Sciatic nerve (tissue), 2 donors: ENCODE measurements at regions not wholly inside any gene's neighbourhood (a gene's known extent, or its start where the extent isn't known, plus 50 kb on each side); places are given as distances from the start of the nearest gene placed in this dataset.
"Not testable (repeated sequence)": the region's sequence is repeated elsewhere in the genome, so short reads cannot be mapped to it uniquely, and the experiment has no call there.

Experiments
- ATAC-seq: fragments of 200-7000 bp; cut with Tn5 transposase; one replicate; pipeline ENCODE4 v1.9.1; 2020; ENCODE audit warnings: mild to moderate bottlenecking, moderate library complexity
- DNase-seq: peaks from one replicate; pipeline ENCODE4 v3.0.0-alpha.2; 2020; ENCODE audit warnings: low spot score
- intact Hi-C: fragments of 100-400 bp; cut with DNase I; formaldehyde crosslinking; loops from one replicate; pipeline ENCODE4 v1.14.2; 2022
- donor health status: DM: no; HTN: no; CAD: no.
- donor health status: DM: no; HTN: no; CAD: no.

- ATAC-seq, DNase-seq, intact Hi-C loops: not testable (repeated sequence)
These were observed 56.8 kb downstream of the ATP6V0E2 start for GRCh38 chr7:149930374-149931068.

- ATAC-seq, intact Hi-C loops, DNase-seq: not testable (repeated sequence)
These were observed 60.0 kb downstream of the ATP6V0E2 start for GRCh38 chr7:149933776-149934175.

DNA sequence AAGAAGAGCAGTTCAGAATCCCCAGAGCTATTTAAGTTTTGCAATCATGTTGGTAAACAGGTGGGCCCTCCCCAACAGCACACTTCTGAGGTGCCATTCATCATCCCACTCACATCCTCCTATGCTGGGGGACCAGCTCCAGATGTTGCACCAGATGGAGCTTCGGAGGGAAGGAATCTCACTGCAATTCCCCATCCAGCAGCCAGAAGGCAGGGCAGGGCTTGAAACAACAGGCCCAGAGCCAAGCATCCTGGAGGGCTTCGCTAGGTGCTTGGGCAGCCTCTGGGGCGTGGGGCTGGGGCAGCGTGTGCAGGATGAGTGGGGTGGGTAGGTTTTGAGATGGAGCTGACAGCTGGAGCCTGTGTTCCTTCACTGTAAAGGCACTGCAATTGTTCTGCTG, 73.6 kb downstream of the ATP6V0E2 start:
- intact Hi-C loops, ATAC-seq, DNase-seq: not testable (repeated sequence)

DNA sequence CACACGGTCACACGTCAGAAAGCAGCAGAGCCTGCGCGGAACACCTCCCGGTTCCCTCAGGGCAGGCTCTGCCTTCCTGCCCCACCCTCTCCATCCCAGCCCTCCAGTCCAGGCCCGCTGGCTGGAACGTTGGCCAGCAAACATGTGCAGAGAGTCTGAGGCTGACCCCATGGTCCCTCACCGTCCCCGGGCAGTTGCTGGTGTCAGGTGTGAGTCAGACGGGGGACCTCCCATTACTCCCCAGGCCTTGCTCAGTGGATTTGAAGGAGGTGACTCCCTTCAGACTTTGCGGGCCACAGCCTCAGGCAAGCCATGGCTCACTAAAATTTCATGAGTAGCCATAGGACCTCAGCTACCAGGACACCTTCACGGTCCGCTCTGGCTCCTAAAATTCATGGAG, 74.7 kb downstream of the ATP6V0E2 start:
- DNase-seq, ATAC-seq, intact Hi-C loops: not testable (repeated sequence)

DNA sequence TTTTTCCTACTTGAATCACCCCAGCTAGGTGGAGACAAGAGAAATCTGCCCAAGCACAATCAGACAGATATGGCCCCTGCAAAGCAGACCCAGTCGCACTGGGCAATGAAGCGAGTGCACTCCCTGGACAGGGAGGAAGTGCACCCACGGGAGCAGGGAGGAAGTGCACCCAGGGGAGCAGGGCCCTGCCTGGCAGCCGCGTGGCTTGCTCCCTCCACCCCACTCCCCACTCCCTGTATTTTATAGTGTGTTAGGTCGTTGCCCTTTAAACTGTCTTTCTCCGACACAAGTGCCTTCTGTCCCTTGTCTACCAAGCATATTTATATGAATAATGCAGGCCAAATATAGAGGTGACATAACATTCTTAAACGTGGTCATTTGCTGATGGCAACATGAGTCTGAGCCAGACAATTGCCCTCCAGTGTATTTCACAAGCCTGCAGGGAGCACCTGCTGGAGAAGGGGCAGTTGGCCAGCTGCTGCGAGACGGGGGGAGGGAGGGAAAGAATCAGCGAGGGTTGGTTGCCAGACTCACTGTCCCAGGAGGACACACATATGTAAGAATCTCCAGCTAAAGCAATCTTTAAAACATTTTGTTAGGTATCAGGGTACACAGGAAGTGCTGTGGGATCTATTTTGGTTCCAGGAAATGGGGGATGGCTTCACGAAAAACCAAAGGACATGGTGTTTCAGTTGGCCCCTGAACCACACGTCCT, 76.3 kb downstream of the ATP6V0E2 start:
- peak; percentile 51 for ATAC-seq
- intact Hi-C loops, DNase-seq: not testable (repeated sequence)

- DNase-seq, ATAC-seq, intact Hi-C loops: not testable (repeated sequence)
These were observed 76.8 kb downstream of the ATP6V0E2 start for GRCh38 chr7:149950578-149950924.

GRCh38 chr7:149951579-149951978, 77.8 kb downstream of the ATP6V0E2 start:
- intact Hi-C loops, DNase-seq, ATAC-seq: not testable (repeated sequence)

GRCh38 chr7:149958880-149959279, 85.1 kb downstream of the ATP6V0E2 start:
- DNase-seq, ATAC-seq, intact Hi-C loops: not testable (repeated sequence)

GRCh38 chr7:149960863-149961262, 87.1 kb downstream of the ATP6V0E2 start:
- intact Hi-C loops, ATAC-seq, DNase-seq: not testable (repeated sequence)

DNA sequence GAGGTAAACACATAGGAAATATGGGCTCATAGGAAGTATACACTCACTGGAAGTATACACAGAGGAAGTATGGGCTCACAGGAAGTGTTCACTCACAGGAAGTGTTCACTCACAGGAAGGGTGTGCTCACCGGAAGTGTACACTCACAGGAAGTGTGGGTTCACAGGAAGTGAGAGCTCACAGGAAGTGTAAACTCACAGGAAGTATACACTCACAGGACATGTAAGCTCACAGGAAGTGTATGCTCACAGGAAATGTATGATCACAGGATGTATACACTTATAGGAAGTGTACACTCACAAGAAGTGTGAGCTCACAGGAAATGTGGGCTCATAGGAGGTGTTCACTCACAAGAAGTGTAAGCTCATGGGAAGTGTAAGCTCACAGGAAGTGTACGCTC, 88.1 kb downstream of the ATP6V0E2 start:
- intact Hi-C loops, DNase-seq, ATAC-seq: not testable (repeated sequence)

DNA sequence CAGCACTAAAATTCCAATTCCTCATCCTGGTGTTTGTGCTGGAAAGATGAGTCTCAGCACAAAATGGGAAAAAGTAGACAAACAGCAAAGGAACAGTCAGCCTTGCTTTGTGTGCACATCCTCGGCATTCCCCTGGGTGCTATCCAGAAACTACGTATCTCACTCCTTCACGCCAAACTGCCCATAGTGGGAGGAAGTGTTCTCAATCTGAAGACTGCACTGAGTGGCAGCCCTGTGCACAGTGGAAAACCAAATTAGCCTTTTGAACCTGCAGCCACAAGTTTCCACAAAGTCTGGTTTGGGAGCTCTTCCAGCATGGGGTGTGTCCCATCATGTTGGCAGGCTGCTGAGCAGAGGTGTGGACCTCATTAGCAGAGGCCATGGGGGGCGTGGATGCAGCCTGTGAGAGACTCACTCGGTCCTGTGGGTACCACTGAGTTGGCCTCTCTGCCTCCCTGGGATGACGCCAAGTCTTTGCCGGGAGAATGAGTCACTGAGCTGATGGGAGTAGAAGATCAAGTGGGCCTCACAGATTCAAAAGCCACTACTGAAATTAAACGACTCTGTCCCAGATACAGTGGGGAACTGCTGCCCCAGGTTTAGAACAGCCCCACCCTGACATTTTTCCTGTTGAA, 89.0 kb downstream of the ATP6V0E2 start:
- intact Hi-C loops, result not testable (repeated sequence)
- DNase-seq, result peak; percentile 59
- ATAC-seq, result peak; percentile 80

DNA sequence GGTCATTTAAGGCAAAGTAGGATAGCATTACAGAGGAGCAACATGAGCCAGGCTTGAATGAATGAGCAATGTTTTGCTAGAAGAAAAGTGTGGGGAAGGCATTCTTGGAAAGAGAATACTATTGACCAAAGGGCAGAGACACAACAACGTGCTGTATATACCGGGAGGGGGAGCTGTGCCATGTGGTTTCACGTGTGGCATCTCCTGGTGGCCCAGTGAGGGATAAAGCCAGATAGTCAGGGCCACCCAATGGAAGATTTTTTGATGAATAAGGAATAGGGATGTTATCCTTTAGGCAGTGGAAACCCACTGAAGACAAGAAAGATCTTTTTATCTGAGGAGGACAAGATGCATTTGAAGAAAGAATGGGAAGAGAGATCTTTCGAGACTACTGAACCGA, 90.2 kb downstream of the ATP6V0E2 start:
- ATAC-seq, DNase-seq, intact Hi-C loops: not testable (repeated sequence)

DNA sequence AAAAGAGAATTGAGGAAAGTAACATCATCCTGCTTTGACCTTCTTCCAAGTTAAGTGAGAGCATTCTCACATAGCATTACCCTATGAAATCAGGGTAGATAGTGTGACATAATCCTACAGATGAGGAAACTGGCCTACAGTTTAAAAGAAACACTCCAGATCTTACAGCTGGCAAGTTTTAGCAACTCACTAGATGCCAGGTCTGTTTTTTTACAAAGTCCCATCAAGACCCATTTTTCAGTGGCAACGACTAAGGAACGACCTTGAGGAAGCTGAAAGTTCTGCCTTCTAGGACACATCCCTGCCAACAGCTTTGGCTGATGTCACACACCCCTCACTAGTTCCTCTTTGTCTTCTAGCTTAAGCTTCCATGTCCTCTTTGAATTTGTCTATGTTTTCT, 92.7 kb downstream of the ATP6V0E2 start:
- DNase-seq, ATAC-seq, intact Hi-C loops: not testable (repeated sequence)

- DNase-seq, ATAC-seq, intact Hi-C loops: not testable (repeated sequence)
These were observed 99.2 kb downstream of the ATP6V0E2 start for GRCh38 chr7:149972977-149973376.

- intact Hi-C loops, DNase-seq, ATAC-seq: not testable (repeated sequence)
These were observed 99.9 kb downstream of the ATP6V0E2 start for GRCh38 chr7:149973681-149974080.

DNA sequence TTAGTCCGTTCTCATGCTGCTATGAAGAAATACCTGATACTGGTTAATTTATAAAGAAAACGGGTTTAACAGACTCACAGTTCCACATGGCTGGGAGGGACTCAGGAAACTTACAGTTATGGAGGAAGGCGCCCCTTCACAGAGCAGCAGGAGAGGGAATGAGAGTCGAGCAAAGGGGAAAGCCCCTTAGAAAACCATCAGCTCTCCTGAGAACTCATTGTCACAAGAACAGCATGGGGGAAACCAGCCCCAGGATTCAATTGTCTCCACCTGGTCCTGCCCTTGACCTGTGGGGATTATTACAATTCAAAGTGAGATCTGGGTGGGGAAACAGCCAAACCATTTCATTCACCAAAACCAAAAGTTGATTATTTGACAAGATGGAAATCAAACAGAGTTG, 101.8 kb downstream of the ATP6V0E2 start:
- intact Hi-C loops, DNase-seq, ATAC-seq: not testable (repeated sequence)

GRCh38 chr7:149978537-149978936, 104.8 kb downstream of the ATP6V0E2 start:
- intact Hi-C loops, DNase-seq, ATAC-seq: not testable (repeated sequence)

- ATAC-seq, intact Hi-C loops, DNase-seq: not testable (repeated sequence)
These were observed 105.2 kb downstream of the ATP6V0E2 start for GRCh38 chr7:149978944-149979343.

- intact Hi-C loops, ATAC-seq, DNase-seq: not testable (repeated sequence)
These were observed 108.9 kb downstream of the ATP6V0E2 start for GRCh38 chr7:149982537-149983112.
